Fibroblast of the aortic adventitia (primary cell): ENCODE measurements at regions not wholly inside any gene's neighbourhood (a gene's known extent, or its start where the extent isn't known, plus 50 kb on each side); places are given as distances from the start of the nearest gene placed in this dataset.

Source experiments
- DNase-seq: peaks from one replicate; pipeline ENCODE4 v3.0.0-alpha.2; 2010; ENCODE audit warnings: low read depth
- H3K4me3 ChIP-seq: 2 replicates; pipeline ENCODE4 v1.5.1; 2011; ENCODE audit warnings: low read depth, mild to moderate bottlenecking, control low read depth, low read length, moderate library complexity
- TF ChIP-seq, protein P1 (sequence below): IDR thresholded peaks from 2 replicates; pipeline ENCODE4 v1.5.1; 2011; ENCODE audit warnings: mild to moderate bottlenecking, low read length, control low read depth, inconsistent platforms; ENCODE audit not compliant: insufficient read depth

DNA sequence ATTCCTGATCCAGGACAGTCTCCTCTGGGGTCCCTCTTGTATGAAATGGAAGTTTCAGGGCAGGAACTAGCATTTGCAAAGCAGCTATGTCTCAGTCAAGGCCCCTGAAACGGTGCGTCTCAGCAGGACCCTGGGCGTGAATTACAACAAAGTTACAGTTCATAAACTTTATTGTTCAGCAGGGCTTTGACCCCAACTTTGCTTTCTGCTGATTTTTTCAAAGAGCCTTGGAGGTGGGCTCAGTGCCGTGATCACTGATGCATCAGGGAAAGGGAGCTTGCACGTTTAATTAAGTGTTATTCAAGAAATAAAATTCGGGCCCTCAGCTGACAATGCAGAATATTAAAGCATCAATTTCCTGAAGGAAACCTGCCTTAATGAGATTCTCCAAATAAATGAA lies 260.1 kb upstream of the C16orf82 start:
- no peak overlapping the region for H3K4me3 ChIP-seq
- TF ChIP-seq, protein P1, sequence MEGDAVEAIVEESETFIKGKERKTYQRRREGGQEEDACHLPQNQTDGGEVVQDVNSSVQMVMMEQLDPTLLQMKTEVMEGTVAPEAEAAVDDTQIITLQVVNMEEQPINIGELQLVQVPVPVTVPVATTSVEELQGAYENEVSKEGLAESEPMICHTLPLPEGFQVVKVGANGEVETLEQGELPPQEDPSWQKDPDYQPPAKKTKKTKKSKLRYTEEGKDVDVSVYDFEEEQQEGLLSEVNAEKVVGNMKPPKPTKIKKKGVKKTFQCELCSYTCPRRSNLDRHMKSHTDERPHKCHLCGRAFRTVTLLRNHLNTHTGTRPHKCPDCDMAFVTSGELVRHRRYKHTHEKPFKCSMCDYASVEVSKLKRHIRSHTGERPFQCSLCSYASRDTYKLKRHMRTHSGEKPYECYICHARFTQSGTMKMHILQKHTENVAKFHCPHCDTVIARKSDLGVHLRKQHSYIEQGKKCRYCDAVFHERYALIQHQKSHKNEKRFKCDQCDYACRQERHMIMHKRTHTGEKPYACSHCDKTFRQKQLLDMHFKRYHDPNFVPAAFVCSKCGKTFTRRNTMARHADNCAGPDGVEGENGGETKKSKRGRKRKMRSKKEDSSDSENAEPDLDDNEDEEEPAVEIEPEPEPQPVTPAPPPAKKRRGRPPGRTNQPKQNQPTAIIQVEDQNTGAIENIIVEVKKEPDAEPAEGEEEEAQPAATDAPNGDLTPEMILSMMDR: no peak
- DNase-seq: no peak

DNA sequence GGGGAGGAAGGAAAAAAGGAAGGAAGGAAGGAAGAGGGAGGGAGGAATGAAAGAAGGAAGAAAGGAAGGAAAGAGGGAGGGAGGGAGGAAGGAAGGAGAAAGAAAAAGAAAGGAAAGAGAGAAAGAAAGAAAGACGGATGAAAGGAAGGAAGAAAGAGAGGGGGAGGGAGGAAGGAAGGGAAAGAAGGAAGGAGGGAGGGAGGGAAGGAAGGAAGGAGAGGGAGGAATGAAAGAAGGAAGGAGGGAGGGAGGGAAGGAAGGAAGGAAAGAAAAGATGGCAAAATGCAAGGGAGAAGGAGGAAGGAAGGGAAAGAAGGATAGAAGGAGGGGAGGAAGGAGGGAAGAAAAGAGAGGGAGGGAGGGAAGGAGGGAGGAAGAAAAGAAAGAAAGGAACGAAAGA lies 257.3 kb upstream of the C16orf82 start:
- no peak overlapping the region for H3K4me3 ChIP-seq
- no peak for DNase-seq
- TF ChIP-seq, protein P1: no peak

DNA sequence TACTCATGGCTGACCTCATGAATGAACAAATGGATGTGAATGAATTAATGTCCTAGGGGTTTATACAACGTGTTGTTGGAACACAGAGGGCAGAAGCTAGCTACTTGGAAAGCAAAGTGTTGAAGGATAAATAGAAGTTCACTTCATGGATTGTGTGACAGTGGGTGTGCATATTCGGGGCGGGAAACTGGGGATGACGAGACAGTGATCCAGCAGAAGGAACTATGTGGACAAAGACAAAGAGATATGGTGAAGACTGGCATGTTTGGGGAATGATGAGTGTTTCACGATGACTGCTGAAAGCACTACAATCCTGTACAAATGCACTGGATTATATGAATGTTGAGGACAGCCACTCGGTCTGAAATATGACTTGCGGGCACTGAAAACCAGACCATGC lies 250.5 kb upstream of the C16orf82 start:
- no peak for DNase-seq
- TF ChIP-seq, protein P1: no peak
- H3K4me3 ChIP-seq: no peak overlapping the region

DNA sequence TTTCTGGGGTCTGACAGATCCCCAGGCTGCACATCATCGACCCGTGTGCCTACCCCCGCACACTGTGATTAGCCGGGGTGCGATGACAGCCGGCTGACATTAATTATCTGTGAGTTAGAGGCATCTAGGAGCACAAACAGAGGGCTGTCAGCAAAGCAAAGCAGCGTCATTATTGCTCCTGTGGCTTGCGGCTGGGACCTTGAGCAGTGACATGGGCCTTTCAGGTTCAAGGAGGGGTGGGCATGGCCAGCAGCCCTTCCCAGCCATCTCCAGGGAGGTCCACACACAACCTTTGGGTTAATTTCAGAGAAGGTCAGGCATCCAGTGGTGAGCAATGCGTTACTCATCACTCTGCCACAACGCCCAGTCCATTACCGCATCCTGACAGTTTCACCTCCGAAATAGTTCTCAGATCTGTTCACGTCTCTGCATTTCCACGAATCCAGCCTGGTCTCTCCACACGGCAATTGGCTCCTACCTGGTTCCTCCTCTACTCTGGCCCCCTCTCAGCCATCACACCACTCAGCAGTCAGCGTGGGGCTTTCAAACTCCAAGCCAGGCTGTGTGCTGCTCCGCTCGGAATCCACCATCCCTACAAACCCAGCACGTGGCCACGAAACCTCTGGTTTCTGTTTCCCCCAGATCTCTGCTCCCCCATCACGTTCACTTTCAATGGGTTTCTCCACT lies 249.7 kb upstream of the C16orf82 start:
- TF ChIP-seq, protein P1: no peak
- no peak overlapping the region for H3K4me3 ChIP-seq
- no peak for DNase-seq

DNA sequence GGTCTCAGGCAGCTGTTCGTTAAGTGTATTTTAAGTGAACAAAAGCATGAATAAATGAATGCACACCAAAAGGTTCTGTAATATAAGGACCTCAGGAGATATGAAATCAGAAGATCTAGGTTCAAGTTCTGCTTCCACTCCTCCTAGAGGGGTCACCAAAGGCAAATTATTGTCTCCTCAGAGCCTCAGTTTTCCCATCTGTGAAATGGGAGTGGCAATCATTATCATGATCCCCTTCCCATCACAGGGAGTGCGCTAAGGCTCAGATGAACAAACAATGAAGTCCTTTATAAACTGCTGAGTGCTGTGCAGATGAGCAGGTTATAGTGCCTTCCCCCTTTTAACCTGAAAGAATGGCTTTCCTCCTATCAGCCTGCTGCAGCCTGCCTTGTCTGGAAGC lies 248.3 kb upstream of the C16orf82 start:
- DNase-seq: no peak
- TF ChIP-seq, protein P1: no peak
- no peak overlapping the region for H3K4me3 ChIP-seq

DNA sequence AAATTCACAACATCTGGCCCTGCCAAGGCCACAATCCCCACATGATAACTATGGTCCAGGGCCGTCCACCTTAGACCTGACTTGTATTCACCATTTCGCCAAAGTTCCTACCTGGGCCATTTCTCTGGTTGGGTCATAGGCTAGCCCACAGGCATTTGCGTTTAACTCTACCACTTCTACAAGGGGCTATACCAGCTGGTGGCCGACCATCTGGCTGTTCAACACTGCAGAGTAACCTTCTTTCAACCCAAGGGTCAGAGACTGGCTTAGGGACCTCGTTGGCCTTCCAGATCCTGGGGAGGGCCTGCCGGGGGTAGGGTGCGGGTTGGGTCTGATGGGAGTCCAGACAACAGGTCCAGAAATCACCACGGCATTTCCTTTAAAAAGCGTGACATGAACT lies 242.3 kb upstream of the C16orf82 start:
- TF ChIP-seq, protein P1: no peak
- H3K4me3 ChIP-seq: no peak overlapping the region
- no peak for DNase-seq

DNA sequence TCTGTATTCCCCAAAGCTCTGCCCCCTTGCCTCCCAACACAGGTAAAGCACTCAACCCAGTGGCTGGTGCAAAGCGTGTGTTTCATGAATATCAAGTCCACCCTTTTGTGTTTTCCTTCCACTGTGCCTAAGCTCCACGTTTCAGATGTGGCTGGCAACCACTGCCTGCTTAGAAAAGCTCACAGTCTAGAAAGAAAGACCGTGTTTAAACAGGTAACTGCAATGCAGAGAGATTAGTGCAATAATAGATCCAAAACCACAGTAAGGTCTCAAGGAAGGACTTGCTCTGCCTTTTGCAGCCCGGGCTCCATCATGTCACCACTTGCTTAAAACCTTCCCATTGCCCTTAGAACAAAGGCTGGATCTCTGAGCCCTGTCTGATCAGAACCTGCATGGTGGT lies 240.2 kb upstream of the C16orf82 start:
- no peak overlapping the region for H3K4me3 ChIP-seq
- no peak for DNase-seq
- TF ChIP-seq, protein P1: no peak
